ENCODE measurements at regions not wholly inside any gene's neighbourhood (a gene's known extent, or its start where the extent isn't known, plus 50 kb on each side); places are given as distances from the start of the nearest gene placed in this dataset.

DNA sequence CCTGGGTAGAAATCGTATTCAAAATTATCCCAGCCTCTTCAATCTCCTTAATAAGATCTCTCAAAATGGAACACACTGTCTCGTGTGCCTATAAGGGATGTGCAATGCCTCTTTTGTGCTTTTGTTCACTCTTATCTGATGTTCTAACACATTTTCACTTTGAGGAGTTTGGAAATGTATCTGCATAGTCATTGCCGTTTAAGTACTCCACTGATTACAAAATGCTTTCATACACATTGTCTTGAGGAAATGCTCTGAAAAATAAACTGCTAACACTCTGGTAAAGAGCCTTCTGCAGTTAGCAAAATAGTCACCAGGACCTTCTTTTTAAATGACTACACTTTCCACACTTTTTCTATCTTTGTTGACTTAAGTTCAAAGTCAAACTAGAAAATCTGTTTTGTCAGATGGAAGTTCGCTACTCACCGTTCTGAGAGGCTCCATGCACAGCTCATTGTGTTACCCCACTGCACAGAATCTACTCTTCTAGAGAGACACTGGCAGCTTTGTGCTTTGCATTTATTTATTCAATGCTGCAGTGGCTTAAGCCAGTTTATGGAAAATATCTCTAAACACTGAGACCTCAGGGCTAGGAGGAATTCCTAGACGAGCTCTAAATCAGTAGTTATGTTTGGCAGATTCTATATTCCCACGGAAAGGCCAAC lies 159.0 kb downstream of the CHIC2 start:
- CTCF ChIA-PET: no interaction called here
- TF ChIP-seq SIN3A (IDR thresholded peaks at IDR 0.05; ENCODE audit: borderline replicate concordance, insufficient read depth, low read depth, low read length) (no peak), TCF7L2 (IDR thresholded peaks at IDR 0.05; ENCODE audit: low read depth, low read length) (no peak), POLR2AphosphoS5 (IDR thresholded peaks at IDR 0.05; ENCODE audit: low read depth, low read length) (no peak)
- TF ChIP-seq, protein P1, sequence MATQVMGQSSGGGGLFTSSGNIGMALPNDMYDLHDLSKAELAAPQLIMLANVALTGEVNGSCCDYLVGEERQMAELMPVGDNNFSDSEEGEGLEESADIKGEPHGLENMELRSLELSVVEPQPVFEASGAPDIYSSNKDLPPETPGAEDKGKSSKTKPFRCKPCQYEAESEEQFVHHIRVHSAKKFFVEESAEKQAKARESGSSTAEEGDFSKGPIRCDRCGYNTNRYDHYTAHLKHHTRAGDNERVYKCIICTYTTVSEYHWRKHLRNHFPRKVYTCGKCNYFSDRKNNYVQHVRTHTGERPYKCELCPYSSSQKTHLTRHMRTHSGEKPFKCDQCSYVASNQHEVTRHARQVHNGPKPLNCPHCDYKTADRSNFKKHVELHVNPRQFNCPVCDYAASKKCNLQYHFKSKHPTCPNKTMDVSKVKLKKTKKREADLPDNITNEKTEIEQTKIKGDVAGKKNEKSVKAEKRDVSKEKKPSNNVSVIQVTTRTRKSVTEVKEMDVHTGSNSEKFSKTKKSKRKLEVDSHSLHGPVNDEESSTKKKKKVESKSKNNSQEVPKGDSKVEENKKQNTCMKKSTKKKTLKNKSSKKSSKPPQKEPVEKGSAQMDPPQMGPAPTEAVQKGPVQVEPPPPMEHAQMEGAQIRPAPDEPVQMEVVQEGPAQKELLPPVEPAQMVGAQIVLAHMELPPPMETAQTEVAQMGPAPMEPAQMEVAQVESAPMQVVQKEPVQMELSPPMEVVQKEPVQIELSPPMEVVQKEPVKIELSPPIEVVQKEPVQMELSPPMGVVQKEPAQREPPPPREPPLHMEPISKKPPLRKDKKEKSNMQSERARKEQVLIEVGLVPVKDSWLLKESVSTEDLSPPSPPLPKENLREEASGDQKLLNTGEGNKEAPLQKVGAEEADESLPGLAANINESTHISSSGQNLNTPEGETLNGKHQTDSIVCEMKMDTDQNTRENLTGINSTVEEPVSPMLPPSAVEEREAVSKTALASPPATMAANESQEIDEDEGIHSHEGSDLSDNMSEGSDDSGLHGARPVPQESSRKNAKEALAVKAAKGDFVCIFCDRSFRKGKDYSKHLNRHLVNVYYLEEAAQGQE (IDR thresholded peaks at IDR 0.05; ENCODE audit: insufficient read depth in 1 of 2, low read depth in 2 of 2, low read length in 1 of 2): no peak
- TF ChIP-seq, protein P2, sequence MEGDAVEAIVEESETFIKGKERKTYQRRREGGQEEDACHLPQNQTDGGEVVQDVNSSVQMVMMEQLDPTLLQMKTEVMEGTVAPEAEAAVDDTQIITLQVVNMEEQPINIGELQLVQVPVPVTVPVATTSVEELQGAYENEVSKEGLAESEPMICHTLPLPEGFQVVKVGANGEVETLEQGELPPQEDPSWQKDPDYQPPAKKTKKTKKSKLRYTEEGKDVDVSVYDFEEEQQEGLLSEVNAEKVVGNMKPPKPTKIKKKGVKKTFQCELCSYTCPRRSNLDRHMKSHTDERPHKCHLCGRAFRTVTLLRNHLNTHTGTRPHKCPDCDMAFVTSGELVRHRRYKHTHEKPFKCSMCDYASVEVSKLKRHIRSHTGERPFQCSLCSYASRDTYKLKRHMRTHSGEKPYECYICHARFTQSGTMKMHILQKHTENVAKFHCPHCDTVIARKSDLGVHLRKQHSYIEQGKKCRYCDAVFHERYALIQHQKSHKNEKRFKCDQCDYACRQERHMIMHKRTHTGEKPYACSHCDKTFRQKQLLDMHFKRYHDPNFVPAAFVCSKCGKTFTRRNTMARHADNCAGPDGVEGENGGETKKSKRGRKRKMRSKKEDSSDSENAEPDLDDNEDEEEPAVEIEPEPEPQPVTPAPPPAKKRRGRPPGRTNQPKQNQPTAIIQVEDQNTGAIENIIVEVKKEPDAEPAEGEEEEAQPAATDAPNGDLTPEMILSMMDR (IDR thresholded peaks at IDR 0.05): no peak
- Histone ChIP-seq H3K9me3 (ENCODE audit: control insufficient read depth, insufficient read depth, low read depth, low read length) (no peaks in the 10 kb centered on the region), H3K36me3 (ENCODE audit: control insufficient read depth, insufficient read depth, low read length) (no peaks in the 10 kb centered on the region), H3K27ac (ENCODE audit: low read length) (no peak overlapping the region), H3K27me3 (ENCODE audit: control insufficient read depth, insufficient read depth, low read length) (peaks cover 3% of the 10 kb centered on the region), H3K4me3 (ENCODE audit: low read depth in 2 of 2, low read length in 2 of 2) (no peak overlapping the region), H3K4me1 (ENCODE audit: control insufficient read depth, insufficient read depth, low read length) (no peaks in the 10 kb centered on the region)
- no peak for DNase-seq (ENCODE audit: low read depth, low spot score)
- no TSS peak for BruUV-seq (replicated peaks)
- ATAC-seq: no peak
- in situ Hi-C loops (cut with HindIII; ENCODE audit: low pct_unique_long_range_greater_than_20kb, low sequenced_read_pairs): no loop called here
- intact Hi-C loops (cut with micrococcal nuclease; ENCODE audit: unreplicated experiment): no loop called here
- POLR2A ChIA-PET: no interaction called here

DNA sequence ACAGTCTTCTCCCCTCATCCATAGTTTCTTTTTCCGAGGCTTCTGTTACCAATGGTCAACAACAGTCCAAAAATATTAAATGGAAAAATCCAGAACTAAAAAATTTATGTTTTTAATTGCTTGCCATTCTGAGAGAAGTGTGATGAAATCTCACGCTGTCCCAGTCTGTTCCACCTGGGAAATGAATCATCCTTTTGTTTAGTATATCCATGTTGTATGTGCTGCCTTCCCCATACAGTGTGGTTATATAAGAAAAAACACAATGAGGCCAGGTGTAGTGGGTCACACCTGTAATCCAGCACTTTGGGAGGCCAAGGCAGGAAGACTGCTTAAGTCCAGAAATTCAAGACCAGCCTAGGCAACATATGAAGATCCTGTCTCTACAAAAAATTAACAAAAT lies 161.6 kb downstream of the CHIC2 start:
- intact Hi-C loops (cut with micrococcal nuclease; ENCODE audit: unreplicated experiment) (loop anchor here (2.0 kb wide), 1 partner anchor 324 kb away; no protein-coding TSS in a partner anchor), in situ Hi-C loops (cut with HindIII; ENCODE audit: low pct_unique_long_range_greater_than_20kb, low sequenced_read_pairs) (no loop called here)
- no TSS peak for BruUV-seq (replicated peaks)
- Histone ChIP-seq H3K27me3 (ENCODE audit: control insufficient read depth, insufficient read depth, low read length) (peaks cover 3% of the 10 kb centered on the region; the same call in 1 of the 2 replicates), H3K36me3 (ENCODE audit: control insufficient read depth, insufficient read depth, low read length) (no peaks in the 10 kb centered on the region), H3K27ac (ENCODE audit: low read length) (no peak overlapping the region), H3K4me3 (ENCODE audit: low read depth in 2 of 2, low read length in 2 of 2) (no peak overlapping the region), H3K9me3 (ENCODE audit: control insufficient read depth, insufficient read depth, low read depth, low read length) (no peaks in the 10 kb centered on the region), H3K4me1 (ENCODE audit: control insufficient read depth, insufficient read depth, low read length) (no peaks in the 10 kb centered on the region)
- ATAC-seq (no peak), DNase-seq (ENCODE audit: low read depth, low spot score) (no peak)
- POLR2A ChIA-PET: no interaction called here
- TF ChIP-seq, protein P1 (IDR thresholded peaks at IDR 0.05; ENCODE audit: insufficient read depth in 1 of 2, low read depth in 2 of 2, low read length in 1 of 2): no peak
- CTCF ChIA-PET: no interaction called here

All from Panc1 (cell line).